Thyroid gland (tissue), 4 donors: ENCODE measurements at regions not wholly inside any gene's neighbourhood (a gene's known extent, or its start where the extent isn't known, plus 50 kb on each side); places are given as distances from the start of the nearest gene placed in this dataset.

ENCODE experiments used
- DNase-seq, 2 donors: peaks; one replicate each; pipeline ENCODE4 v3.0.0-alpha.2; 2019
- H3K27ac ChIP-seq, 3 donors: fragments of 200-600 bp; sonication (generic); 1 replicate in 2 of 3; 2 replicates in 1 of 3; pipeline ENCODE4 v1.5.1; 2016 to 2019; ENCODE audit warnings: mild to moderate bottlenecking in 1 of 3, moderate library complexity in 1 of 3
- H3K27me3 ChIP-seq: fragments of 200-600 bp; sonication (generic); one replicate; pipeline ENCODE4 v1.5.1; 2019
- H3K36me3 ChIP-seq, 2 donors: fragments of 200-600 bp; sonication (generic); one replicate each; pipeline ENCODE4 v1.5.1; 2016 to 2019
- H3K4me1 ChIP-seq, 2 donors: fragments of 200-600 bp; sonication (generic); one replicate each; pipeline ENCODE4 v1.5.1; 2017 to 2019
- H3K4me3 ChIP-seq, 3 donors: fragments of 200-600 bp; sonication (generic); replicated peaks in 1 of 3; 1 replicate in 2 of 3; 2 replicates in 1 of 3; pipeline ENCODE4 v1.5.1; 2016; ENCODE audit warnings: mild to moderate bottlenecking in 1 of 3
- H3K9me3 ChIP-seq: fragments of 200-600 bp; sonication (generic); one replicate; pipeline ENCODE4 v1.5.1; 2017
- POLR2A ChIP-seq, 2 donors: fragments of 450-650 bp; IDR thresholded peaks; one replicate each; pipeline ENCODE4 v1.6.1; 2017; ENCODE audit warnings: antibody characterized with exemption in 2 of 2, mild to moderate bottlenecking in 2 of 2, moderate library complexity in 1 of 2
- WGBS, 2 donors: methylation state at CpG; one replicate each; pipeline ENCODE4 v1.1.5; 2017; 5-methylcytosine and 5-hydroxymethylcytosine counted together
- intact Hi-C: fragments of 100-400 bp; cut with DNase I; formaldehyde crosslinking; loops from one replicate; pipeline ENCODE4 v1.15.1; 2023
- TF ChIP-seq, protein P1 (sequence below), 6 experiments: fragments of 200-600 bp in 3 of 6; fragments of 450-650 bp in 3 of 6; sonication (generic) in 3 of 6; IDR thresholded peaks; one replicate each; pipeline ENCODE4 v1.5.1; 2016 to 2019; ENCODE audit warnings: antibody characterized with exemption in 6 of 6, mild to moderate bottlenecking in 2 of 6, inconsistent platforms in 1 of 6, moderate library complexity in 1 of 6

DNA sequence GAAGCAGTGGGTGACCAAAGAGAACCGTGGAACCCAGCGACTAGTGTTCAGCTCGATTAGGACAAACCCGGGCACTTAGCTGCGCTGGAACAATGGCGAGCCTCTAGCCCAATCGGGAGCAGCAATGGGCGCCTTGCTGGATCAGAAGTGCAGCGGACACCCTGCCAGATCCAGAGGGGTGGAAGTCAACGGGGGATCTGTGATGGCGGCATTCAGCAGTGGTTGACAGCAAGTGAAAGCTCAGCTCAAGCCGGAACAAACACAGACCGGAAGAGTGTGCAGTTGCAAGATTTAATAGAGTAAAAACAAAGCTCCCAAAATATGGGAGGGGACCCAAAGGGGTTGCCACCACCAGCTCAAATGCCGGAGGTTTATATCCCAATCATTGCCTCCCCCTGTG is 478.7 kb upstream of the REG3G start:
- intact Hi-C loops, result no loop called here
- no peaks in the 10 kb centered on the region for H3K27me3 ChIP-seq
- H3K27ac ChIP-seq, result no peak overlapping the region
- WGBS, 2 donors, result 90 to 91% methylated on average over 14 of the region's 14 CpGs
- H3K36me3 ChIP-seq, result no peaks in the 10 kb centered on the region
- no peaks in the 10 kb centered on the region for H3K4me1 ChIP-seq
- H3K9me3 ChIP-seq, result no peaks in the 10 kb centered on the region
- no peak overlapping the region for H3K4me3 ChIP-seq
- no peak for DNase-seq
- no peak for TF ChIP-seq POLR2A (IDR thresholded peaks at IDR 0.05)
- TF ChIP-seq, protein P1, sequence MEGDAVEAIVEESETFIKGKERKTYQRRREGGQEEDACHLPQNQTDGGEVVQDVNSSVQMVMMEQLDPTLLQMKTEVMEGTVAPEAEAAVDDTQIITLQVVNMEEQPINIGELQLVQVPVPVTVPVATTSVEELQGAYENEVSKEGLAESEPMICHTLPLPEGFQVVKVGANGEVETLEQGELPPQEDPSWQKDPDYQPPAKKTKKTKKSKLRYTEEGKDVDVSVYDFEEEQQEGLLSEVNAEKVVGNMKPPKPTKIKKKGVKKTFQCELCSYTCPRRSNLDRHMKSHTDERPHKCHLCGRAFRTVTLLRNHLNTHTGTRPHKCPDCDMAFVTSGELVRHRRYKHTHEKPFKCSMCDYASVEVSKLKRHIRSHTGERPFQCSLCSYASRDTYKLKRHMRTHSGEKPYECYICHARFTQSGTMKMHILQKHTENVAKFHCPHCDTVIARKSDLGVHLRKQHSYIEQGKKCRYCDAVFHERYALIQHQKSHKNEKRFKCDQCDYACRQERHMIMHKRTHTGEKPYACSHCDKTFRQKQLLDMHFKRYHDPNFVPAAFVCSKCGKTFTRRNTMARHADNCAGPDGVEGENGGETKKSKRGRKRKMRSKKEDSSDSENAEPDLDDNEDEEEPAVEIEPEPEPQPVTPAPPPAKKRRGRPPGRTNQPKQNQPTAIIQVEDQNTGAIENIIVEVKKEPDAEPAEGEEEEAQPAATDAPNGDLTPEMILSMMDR (IDR thresholded peaks at IDR 0.05), result no peak

DNA sequence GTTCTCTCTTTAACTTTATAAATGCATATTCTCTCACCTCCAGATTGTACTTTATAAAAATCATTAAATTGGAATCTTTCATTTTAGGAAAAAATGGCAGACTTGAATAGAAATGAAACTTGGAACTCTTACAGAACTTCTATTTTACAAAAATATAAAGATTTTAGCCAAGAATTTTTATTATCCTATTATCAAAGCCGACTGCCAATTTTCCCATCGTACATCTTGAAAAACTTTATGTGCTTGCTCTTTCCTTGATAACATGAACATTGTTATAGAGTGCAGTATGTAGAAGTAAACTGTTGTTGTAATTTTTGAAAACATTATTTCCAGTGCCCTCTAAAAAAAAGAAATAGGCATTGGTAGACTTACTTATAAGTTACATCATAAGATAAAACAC is 475.7 kb upstream of the REG3G start:
- TF ChIP-seq, protein P1 (IDR thresholded peaks at IDR 0.05), result no peak
- TF ChIP-seq POLR2A (IDR thresholded peaks at IDR 0.05), result no peak
- Histone ChIP-seq H3K36me3 (no peaks in the 10 kb centered on the region), H3K9me3 (no peaks in the 10 kb centered on the region), H3K4me1 (no peaks in the 10 kb centered on the region), H3K27ac (no peak overlapping the region), H3K27me3 (no peaks in the 10 kb centered on the region), H3K4me3 (no peak overlapping the region)
- WGBS, 2 donors, result 67 to 81% methylated on average over 2 of the region's 2 CpGs
- intact Hi-C loops, result no loop called here
- no peak for DNase-seq

DNA sequence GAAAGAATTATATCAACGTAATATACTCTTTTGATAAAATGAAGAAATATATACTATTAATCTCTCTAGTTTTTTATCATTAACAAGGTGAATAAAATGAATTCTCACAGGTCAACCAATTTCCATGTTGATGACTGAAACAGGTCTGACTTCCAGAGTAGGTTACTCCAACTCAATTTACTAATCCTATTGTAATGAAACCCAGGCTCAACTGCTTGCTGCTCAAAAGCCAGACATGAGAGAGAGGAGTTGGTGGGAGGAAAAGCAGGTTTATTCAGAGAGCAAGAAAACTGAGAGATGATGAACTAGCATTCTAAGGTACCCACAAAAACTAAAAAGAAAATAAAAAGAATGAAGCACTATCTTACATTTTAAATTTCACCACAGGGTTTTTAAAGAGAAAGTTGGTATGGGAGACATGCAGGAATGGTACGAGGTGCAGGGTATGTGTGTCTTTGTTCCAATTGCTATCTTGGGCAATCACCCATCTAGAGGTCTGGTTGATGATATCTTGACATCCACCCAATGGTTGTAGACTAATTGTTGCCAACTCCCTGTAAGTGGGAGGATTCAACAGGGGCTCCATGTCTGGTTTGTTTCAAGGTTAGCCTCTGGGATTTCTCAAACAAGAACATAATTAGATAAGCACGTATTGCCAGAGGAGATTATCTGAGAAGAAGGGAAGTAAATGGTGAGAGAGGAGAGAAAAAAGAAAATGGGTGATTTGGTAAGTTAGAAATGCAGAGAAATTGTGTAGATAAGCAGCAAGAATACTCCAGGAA is 471.4 kb upstream of the REG3G start:
- 61 to 69% methylated on average over 3 of the region's 3 CpGs for WGBS, 2 donors

DNA sequence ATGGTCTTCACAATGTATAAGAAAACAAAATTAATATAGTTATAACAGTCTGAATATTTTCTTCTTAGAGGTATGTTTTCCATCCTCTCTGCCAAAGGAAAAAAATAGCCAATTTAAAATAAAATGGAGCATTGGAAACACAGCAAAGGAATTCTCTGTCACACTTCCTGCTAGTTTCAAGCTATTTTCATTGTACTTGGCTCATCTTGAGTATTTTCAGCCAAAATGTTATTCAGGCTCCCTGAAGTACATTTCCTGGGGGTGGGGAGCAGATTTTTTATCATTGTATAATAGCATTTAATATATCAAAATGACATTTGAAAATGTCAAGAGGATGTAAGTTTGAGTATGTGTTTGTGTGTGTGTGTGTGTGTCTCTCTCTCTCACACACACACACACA is 463.6 kb upstream of the REG3G start:
- no peaks in the 10 kb centered on the region for H3K36me3 ChIP-seq
- H3K27me3 ChIP-seq, result no peaks in the 10 kb centered on the region
- H3K9me3 ChIP-seq, result no peaks in the 10 kb centered on the region
- no peak overlapping the region for H3K27ac ChIP-seq
- intact Hi-C loops, result no loop called here
- H3K4me3 ChIP-seq, result no peak overlapping the region
- no peaks in the 10 kb centered on the region for H3K4me1 ChIP-seq
- TF ChIP-seq POLR2A (IDR thresholded peaks at IDR 0.05), result no peak
- TF ChIP-seq, protein P1 (IDR thresholded peaks at IDR 0.05), result no peak
- DNase-seq, result no peak

More for the DNA sequence above, 471.4 kb upstream of the REG3G start:
- no peaks in the 10 kb centered on the region for H3K36me3 ChIP-seq
- no peak for DNase-seq
- no peak overlapping the region for H3K4me3 ChIP-seq
- intact Hi-C loops, result no loop called here
- no peak for TF ChIP-seq POLR2A (IDR thresholded peaks at IDR 0.05)
- TF ChIP-seq, protein P1 (IDR thresholded peaks at IDR 0.05), result no peak
- no peaks in the 10 kb centered on the region for H3K4me1 ChIP-seq
- H3K27me3 ChIP-seq, result no peaks in the 10 kb centered on the region
- H3K27ac ChIP-seq, result no peak overlapping the region
- H3K9me3 ChIP-seq, result no peaks in the 10 kb centered on the region

DNA sequence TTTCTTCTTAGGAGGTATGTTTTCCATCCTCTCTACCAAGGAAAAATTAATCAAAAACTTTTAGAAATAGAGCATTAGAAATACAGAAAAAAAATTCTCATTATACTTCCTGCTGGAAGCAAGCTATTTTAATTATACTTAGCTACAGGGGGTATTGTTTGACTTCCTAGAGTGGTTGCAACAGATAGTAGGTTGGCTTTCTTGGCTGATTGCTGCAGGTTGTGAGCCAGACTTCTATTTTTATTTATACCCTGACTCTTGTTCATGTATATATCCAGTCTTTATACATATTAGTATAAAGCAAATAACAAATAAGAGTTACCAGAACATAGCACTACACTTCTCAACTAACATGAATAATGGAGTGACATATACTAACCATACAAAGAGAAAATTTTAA is 460.8 kb upstream of the REG3G start:
- Histone ChIP-seq H3K27me3 (no peaks in the 10 kb centered on the region), H3K36me3 (no peaks in the 10 kb centered on the region), H3K27ac (no peak overlapping the region), H3K4me1 (no peaks in the 10 kb centered on the region), H3K4me3 (no peak overlapping the region), H3K9me3 (no peaks in the 10 kb centered on the region)
- no peak for DNase-seq
- intact Hi-C loops, result no loop called here
- TF ChIP-seq, protein P1 (IDR thresholded peaks at IDR 0.05), result no peak
- TF ChIP-seq POLR2A (IDR thresholded peaks at IDR 0.05), result no peak
